Activated CD8-positive, alpha-beta T cell treated with anti-CD3 and anti-CD28 coated beads for 36 hours (primary cell): ENCODE measurements at regions not wholly inside any gene's neighbourhood (a gene's known extent, or its start where the extent isn't known, plus 50 kb on each side); places are given as distances from the start of the nearest gene placed in this dataset.
"Not testable (repeated sequence)": the region's sequence is repeated elsewhere in the genome, so short reads cannot be mapped to it uniquely, and the experiment has no call there.

Experiments used
- ATAC-seq: fragments of 200-7000 bp; cut with Tn5 transposase; one replicate; pipeline ENCODE4 v1.10.0; 2021; ENCODE audit warnings: mild to moderate bottlenecking, moderate library complexity
- CTCF ChIA-PET: fragments of 350-600 bp; sonication (Branson Sonifier 250); formaldehyde crosslinking; loops from one replicate; lab custom pipeline; 2021; ENCODE audit warnings: antibody characterized with exemption; lab: Charles Lee
- POLR2A ChIA-PET: fragments of 350-600 bp; sonication (Branson Sonifier 250); formaldehyde crosslinking; loops from one replicate; lab custom pipeline; 2021; ENCODE audit warnings: antibody characterized with exemption; lab: Charles Lee
- DNase-seq: peaks from one replicate; pipeline ENCODE4 v3.0.0-alpha.2; 2020
- H3K27ac Mint-ChIP-seq: one replicate; pipeline ENCODE4 v1.8.0; 2021; ENCODE audit warnings: mild to moderate bottlenecking, mixed read lengths
- H3K27me3 Mint-ChIP-seq: one replicate; pipeline ENCODE4 v1.8.0; 2021; ENCODE audit warnings: mixed read lengths
- H3K36me3 Mint-ChIP-seq: one replicate; pipeline ENCODE4 v1.8.0; 2021; ENCODE audit warnings: low read depth, mixed read lengths
- H3K4me1 Mint-ChIP-seq: one replicate; pipeline ENCODE4 v1.8.0; 2021; ENCODE audit warnings: low read depth, mixed read lengths
- H3K4me3 Mint-ChIP-seq: one replicate; pipeline ENCODE4 v1.8.0; 2021; ENCODE audit warnings: mild to moderate bottlenecking, moderate library complexity, mixed read lengths
- H3K9me3 Mint-ChIP-seq: one replicate; pipeline ENCODE4 v1.8.0; 2021; ENCODE audit warnings: mixed read lengths
- intact Hi-C: fragments of 100-400 bp; cut with micrococcal nuclease; formaldehyde crosslinking; loops from one replicate; pipeline ENCODE4 v1.10.0; 2022
- TF ChIP-seq, protein P1 (sequence below): fragments of 200-600 bp; IDR thresholded peaks from one replicate; pipeline ENCODE4 v1.8.0; 2022; ENCODE audit warnings: antibody characterized with exemption, mild to moderate bottlenecking

DNA sequence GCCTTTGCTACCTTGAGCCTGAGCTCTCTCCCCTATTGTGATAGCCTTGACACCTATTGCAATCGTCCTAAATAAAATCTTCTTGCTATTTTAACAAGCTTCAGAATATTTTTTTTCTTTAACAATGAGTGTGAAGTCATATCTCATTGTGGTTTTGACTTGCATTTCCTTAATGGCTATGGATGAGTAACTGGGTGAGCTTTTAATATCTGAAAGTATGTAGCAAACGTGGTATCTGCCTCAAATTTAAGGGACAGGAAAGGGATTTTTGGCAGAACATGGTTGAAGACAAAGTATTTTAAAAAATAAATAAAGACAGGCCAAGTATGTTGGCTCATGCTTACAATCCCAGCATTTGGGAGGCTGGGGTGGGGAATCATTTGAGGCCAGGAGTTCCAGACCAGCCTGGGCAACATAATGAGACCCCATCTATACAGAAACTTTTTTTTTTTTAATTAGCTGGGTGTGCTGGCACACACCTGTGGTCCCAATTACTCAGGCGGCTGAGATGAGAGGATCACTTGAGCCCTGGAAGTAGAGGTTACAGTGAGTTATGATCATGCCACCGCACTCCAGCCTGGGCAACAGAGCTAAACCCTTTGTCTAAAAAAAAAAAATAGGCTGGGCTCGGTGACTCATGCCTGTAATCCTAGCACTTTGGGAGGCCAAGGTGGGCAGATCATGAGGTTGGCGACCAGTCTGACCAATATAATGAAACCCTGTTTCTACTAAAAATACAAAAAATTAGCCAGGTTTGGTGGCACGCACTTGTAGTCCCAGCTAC lies 319.3 kb upstream of the NRP1 start:
- ATAC-seq (no peak), DNase-seq (no peak)
- H3K36me3 Mint-ChIP-seq = no peaks in the 10 kb centered on the region
- TF ChIP-seq, protein P1, sequence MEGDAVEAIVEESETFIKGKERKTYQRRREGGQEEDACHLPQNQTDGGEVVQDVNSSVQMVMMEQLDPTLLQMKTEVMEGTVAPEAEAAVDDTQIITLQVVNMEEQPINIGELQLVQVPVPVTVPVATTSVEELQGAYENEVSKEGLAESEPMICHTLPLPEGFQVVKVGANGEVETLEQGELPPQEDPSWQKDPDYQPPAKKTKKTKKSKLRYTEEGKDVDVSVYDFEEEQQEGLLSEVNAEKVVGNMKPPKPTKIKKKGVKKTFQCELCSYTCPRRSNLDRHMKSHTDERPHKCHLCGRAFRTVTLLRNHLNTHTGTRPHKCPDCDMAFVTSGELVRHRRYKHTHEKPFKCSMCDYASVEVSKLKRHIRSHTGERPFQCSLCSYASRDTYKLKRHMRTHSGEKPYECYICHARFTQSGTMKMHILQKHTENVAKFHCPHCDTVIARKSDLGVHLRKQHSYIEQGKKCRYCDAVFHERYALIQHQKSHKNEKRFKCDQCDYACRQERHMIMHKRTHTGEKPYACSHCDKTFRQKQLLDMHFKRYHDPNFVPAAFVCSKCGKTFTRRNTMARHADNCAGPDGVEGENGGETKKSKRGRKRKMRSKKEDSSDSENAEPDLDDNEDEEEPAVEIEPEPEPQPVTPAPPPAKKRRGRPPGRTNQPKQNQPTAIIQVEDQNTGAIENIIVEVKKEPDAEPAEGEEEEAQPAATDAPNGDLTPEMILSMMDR = no peak
- no peak overlapping the region for H3K4me3 Mint-ChIP-seq
- peaks cover 2% of the 10 kb centered on the region for H3K9me3 Mint-ChIP-seq
- H3K27ac Mint-ChIP-seq = no peak overlapping the region
- no peaks in the 10 kb centered on the region for H3K4me1 Mint-ChIP-seq
- intact Hi-C loops = no loop called here
- peaks cover 1% of the 10 kb centered on the region for H3K27me3 Mint-ChIP-seq
- POLR2A ChIA-PET = interaction anchor here (1.0 kb wide), 1 partner anchor 50 kb away, joined by 3 read pairs; no protein-coding TSS in a partner anchor
- CTCF ChIA-PET = no interaction called here

DNA sequence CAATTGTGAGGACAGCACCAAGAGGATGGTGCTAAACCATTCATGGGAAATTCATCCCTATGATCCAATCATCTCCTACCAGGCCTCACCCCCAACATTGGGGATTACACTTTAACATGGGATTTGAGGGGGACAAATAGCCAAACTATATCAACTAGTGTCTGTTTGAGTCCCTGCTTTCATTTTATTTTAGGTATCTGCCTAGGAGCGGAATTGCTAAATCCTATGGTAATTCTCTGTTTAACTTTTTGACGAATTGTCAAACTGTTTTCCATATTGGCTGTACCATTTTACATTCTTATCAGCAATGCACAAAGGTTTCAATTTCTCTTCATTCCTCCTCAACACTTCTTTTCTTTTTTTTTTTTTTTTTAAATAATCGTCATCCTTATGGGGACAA lies 318.4 kb upstream of the NRP1 start:
- H3K4me1 Mint-ChIP-seq = no peaks in the 10 kb centered on the region
- ATAC-seq (no peak), DNase-seq (no peak)
- ChIA-PET CTCF (no interaction called here), POLR2A (interaction anchor here (1.0 kb wide), 1 partner anchor 49 kb away, joined by 3 read pairs; no protein-coding TSS in a partner anchor)
- peaks cover 2% of the 10 kb centered on the region for H3K9me3 Mint-ChIP-seq
- H3K36me3 Mint-ChIP-seq = no peaks in the 10 kb centered on the region
- H3K27ac Mint-ChIP-seq = no peak overlapping the region
- no peak overlapping the region for H3K4me3 Mint-ChIP-seq
- TF ChIP-seq, protein P1 = no peak
- peaks cover 1% of the 10 kb centered on the region for H3K27me3 Mint-ChIP-seq
- intact Hi-C loops = no loop called here

DNA sequence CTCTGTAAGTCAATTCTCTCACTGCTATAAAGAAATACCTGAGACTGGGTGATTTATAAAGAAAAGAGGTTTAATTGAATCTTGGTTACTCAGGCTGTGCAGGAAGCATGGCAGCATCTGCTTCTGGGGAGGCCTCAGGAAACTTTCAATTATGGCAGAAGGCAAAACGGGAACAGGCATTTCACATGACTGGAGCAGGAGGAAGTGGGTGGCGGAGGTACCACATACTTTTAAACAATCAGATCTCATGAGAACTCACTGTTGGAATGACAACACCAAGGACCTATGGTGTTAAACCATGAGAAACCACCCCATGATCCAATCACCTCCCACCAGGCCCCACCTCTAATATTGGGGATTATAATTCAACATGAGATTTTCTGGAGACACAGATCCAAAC lies 315.7 kb upstream of the NRP1 start:
- POLR2A ChIA-PET, H3K4me3 Mint-ChIP-seq, H3K9me3 Mint-ChIP-seq, CTCF ChIA-PET, H3K4me1 Mint-ChIP-seq, intact Hi-C loops, H3K27me3 Mint-ChIP-seq, H3K36me3 Mint-ChIP-seq, ATAC-seq, H3K27ac Mint-ChIP-seq, DNase-seq: not testable (repeated sequence)

DNA sequence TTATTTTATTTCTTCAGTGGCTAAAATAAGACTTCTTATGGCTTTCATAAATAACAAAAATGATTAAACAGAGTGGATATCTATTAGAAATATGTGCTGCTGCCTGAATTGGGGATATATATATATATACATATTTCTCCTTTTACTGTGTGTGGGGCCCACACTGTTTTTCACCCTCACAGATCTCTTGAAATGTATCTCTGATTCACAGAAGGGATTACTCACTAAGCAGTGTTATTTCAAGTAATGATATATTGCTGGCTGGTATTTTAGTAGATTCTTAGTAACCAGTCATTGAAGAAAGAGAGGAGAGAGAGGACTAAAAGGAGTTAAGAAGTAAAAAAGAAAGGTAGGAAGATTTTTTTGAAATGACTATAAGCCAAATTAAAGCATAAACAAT lies 308.6 kb upstream of the NRP1 start:
- intact Hi-C loops = no loop called here
- Mint-ChIP-seq H3K36me3 (no peaks in the 10 kb centered on the region), H3K27ac (no peak overlapping the region), H3K4me1 (no peaks in the 10 kb centered on the region), H3K4me3 (no peak overlapping the region), H3K27me3 (peaks cover 6% of the 10 kb centered on the region), H3K9me3 (no peaks in the 10 kb centered on the region)
- ATAC-seq (no peak), DNase-seq (no peak)
- ChIA-PET CTCF (no interaction called here), POLR2A (no interaction called here)
- TF ChIP-seq, protein P1 = no peak

DNA sequence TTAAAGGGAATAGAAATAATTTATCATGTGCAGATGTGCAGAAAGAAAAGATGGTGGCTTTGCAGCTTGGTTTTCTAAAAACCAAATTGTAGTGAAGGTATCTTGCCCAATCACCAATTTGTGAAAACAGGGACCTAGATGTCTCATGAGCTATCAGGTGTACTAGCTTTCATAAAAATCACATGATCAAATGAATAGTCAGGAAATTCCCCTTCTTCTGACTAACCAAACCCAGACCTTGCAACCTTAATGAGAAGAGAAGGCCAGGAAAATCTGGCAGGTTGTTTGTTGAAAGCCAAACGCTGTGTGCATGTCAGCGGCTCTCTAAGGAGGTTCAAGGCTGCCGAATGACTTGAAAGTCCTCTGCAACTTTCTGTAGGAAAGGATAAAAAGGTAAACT lies 304.4 kb upstream of the NRP1 start:
- H3K27ac Mint-ChIP-seq = no peak overlapping the region
- ATAC-seq (no peak), DNase-seq (no peak)
- TF ChIP-seq, protein P1 = no peak
- no peaks in the 10 kb centered on the region for H3K36me3 Mint-ChIP-seq
- ChIA-PET CTCF (interaction anchor here (0.7 kb wide), 1 partner anchor 8 kb away, joined by 3 read pairs; no protein-coding TSS in a partner anchor), POLR2A (no interaction called here)
- H3K4me1 Mint-ChIP-seq = no peaks in the 10 kb centered on the region
- H3K9me3 Mint-ChIP-seq = no peaks in the 10 kb centered on the region
- H3K27me3 Mint-ChIP-seq = no peaks in the 10 kb centered on the region
- no peak overlapping the region for H3K4me3 Mint-ChIP-seq
- intact Hi-C loops = no loop called here
